ENCODE measurements at regions not wholly inside any gene's neighbourhood (a gene's known extent, or its start where the extent isn't known, plus 50 kb on each side); places are given as distances from the start of the nearest gene placed in this dataset.

- no peak for DNase-seq
- H3K9ac ChIP-seq (ENCODE audit: low read length), result no peak overlapping the region
- no peak overlapping the region for H3K27ac ChIP-seq (ENCODE audit: low read length in 2 of 2)
- no peak overlapping the region for H3K4me2 ChIP-seq (replicated peaks; ENCODE audit: low read depth, low read length, poor library complexity, severe bottlenecking)
- no peak overlapping the region for H2AFZ ChIP-seq (ENCODE audit: insufficient read depth, low read depth, low read length, poor library complexity, severe bottlenecking)
- Mint-ChIP-seq H3K4me1 (no peaks in the 10 kb centered on the region), H3K4me3 (no peak overlapping the region), H3K27me3 (no peaks in the 10 kb centered on the region), H3K27ac (no peak overlapping the region), H3K9me3 (ENCODE audit: insufficient read depth) (no peaks in the 10 kb centered on the region)
- WGBS (ENCODE audit: insufficient coverage), result 100% methylated on average over 1 of the region's 2 CpGs
- ChIA-PET CTCF (no interaction called here), POLR2A (no interaction called here)
- no peak for ATAC-seq (ENCODE audit: low read depth)
- TF ChIP-seq EZH2 (IDR thresholded peaks at IDR 0.05; ENCODE audit: borderline replicate concordance, insufficient read depth, low read depth, low read length, poor library complexity, severe bottlenecking) (no peak), CTCF (IDR thresholded peaks at IDR 0.05) (no peak)
- H3K4me3 ChIP-seq (ENCODE audit: control extremely low read depth in 1 of 5, extremely low read depth in 1 of 5, insufficient read depth in 1 of 5, low read depth in 2 of 5, low read length in 4 of 5), result no peak overlapping the region
- no peaks in the 10 kb centered on the region for H3K27me3 ChIP-seq (replicated peaks in 1 of 4; ENCODE audit: control extremely low read depth in 1 of 4, control insufficient read depth in 3 of 4, insufficient read depth in 4 of 4, low read length in 3 of 4)
- no peaks in the 10 kb centered on the region for H3K4me1 ChIP-seq (ENCODE audit: control insufficient read depth in 2 of 2, insufficient read depth in 2 of 2, low read length in 2 of 2)
- intact Hi-C loops (cut with micrococcal nuclease), result no loop called here
- H3K9me3 ChIP-seq (ENCODE audit: control extremely low read depth in 1 of 3, control insufficient read depth in 2 of 3, insufficient read depth in 1 of 3, low read length in 2 of 3), result no peaks in the 10 kb centered on the region
- no peaks in the 10 kb centered on the region for H4K20me1 ChIP-seq (ENCODE audit: control insufficient read depth, insufficient read depth, low read length, poor library complexity, severe bottlenecking)
- no peaks in the 10 kb centered on the region for H3K36me3 ChIP-seq (replicated peaks in 1 of 2; ENCODE audit: control extremely low read depth in 1 of 2, control insufficient read depth in 1 of 2, extremely low read depth in 1 of 2, insufficient read depth in 2 of 2, low read length in 1 of 2)
- H3K79me2 ChIP-seq (ENCODE audit: control insufficient read depth, insufficient read depth, low read length), result no peaks in the 10 kb centered on the region
Measured at GRCh38 chrX:3426552-3426951, 80.1 kb upstream of the MXRA5 start.

GRCh38 chrX:3425031-3425430, 78.6 kb upstream of the MXRA5 start:
- Histone ChIP-seq H3K27ac (ENCODE audit: low read length in 2 of 2) (no peak overlapping the region), H4K20me1 (ENCODE audit: control insufficient read depth, insufficient read depth, low read length, poor library complexity, severe bottlenecking) (no peaks in the 10 kb centered on the region), H3K27me3 (replicated peaks in 1 of 4; ENCODE audit: control extremely low read depth in 1 of 4, control insufficient read depth in 3 of 4, insufficient read depth in 4 of 4, low read length in 3 of 4) (no peaks in the 10 kb centered on the region), H3K4me2 (replicated peaks; ENCODE audit: low read depth, low read length, poor library complexity, severe bottlenecking) (no peak overlapping the region), H3K4me1 (ENCODE audit: control insufficient read depth in 2 of 2, insufficient read depth in 2 of 2, low read length in 2 of 2) (no peaks in the 10 kb centered on the region), H3K9me3 (ENCODE audit: control extremely low read depth in 1 of 3, control insufficient read depth in 2 of 3, insufficient read depth in 1 of 3, low read length in 2 of 3) (no peaks in the 10 kb centered on the region), H3K9ac (ENCODE audit: low read length) (no peak overlapping the region), H3K79me2 (ENCODE audit: control insufficient read depth, insufficient read depth, low read length) (no peaks in the 10 kb centered on the region), H2AFZ (ENCODE audit: insufficient read depth, low read depth, low read length, poor library complexity, severe bottlenecking) (no peak overlapping the region), H3K4me3 (ENCODE audit: control extremely low read depth in 1 of 5, extremely low read depth in 1 of 5, insufficient read depth in 1 of 5, low read depth in 2 of 5, low read length in 4 of 5) (no peak overlapping the region), H3K36me3 (replicated peaks in 1 of 2; ENCODE audit: control extremely low read depth in 1 of 2, control insufficient read depth in 1 of 2, extremely low read depth in 1 of 2, insufficient read depth in 2 of 2, low read length in 1 of 2) (no peaks in the 10 kb centered on the region)
- ChIA-PET POLR2A (no interaction called here), CTCF (no interaction called here)
- TF ChIP-seq CTCF (IDR thresholded peaks at IDR 0.05) (no peak), EZH2 (IDR thresholded peaks at IDR 0.05; ENCODE audit: borderline replicate concordance, insufficient read depth, low read depth, low read length, poor library complexity, severe bottlenecking) (no peak)
- Mint-ChIP-seq H3K27me3 (no peaks in the 10 kb centered on the region), H3K4me1 (no peaks in the 10 kb centered on the region), H3K9me3 (ENCODE audit: insufficient read depth) (no peaks in the 10 kb centered on the region), H3K27ac (no peak overlapping the region), H3K4me3 (no peak overlapping the region)
- DNase-seq (no peak), ATAC-seq (ENCODE audit: low read depth) (no peak)
- 100% methylated on average over 2 of the region's 6 CpGs for WGBS (ENCODE audit: insufficient coverage)
- intact Hi-C loops (cut with micrococcal nuclease), result no loop called here
